NCI-H69 (cell line): ENCODE measurements at regions not wholly inside any gene's neighbourhood (a gene's known extent, or its start where the extent isn't known, plus 50 kb on each side); places are given as distances from the start of the nearest gene placed in this dataset.
A peak's percentile ranks its signal among the peaks of the same experiment; 100 is the strongest.

ENCODE experiments used
- DNase-seq: peaks from one replicate; lab custom pipeline; 2025; lab: John Stamatoyannopoulos, UW

DNA sequence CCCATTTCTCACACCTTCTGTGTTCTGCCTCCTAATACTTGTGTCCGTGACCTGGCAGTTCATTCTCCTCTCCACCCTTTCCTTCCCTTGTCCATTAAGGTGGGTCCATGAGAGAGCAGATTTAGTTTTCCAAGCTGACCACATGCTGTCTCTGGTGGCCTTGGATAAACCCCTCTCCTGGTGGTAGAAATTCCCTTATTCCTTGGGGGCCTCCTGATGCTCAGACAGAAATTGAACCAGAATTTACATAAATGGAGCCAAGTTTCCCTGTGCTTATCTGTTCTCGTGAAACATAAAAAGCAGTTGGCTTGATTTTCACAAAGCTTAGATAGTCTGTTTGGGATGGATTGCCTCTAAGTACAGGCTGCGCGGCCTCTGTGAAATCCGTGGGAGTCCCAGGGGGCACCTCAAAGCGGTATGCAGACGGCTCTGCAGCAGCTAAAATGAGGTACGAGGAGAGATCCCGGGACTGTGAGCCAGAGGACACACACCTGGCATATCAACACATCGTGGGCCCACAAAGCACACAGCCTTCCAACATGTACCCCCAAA is 101.0 kb upstream of the NMNAT3 start:
- no peak for DNase-seq

DNA sequence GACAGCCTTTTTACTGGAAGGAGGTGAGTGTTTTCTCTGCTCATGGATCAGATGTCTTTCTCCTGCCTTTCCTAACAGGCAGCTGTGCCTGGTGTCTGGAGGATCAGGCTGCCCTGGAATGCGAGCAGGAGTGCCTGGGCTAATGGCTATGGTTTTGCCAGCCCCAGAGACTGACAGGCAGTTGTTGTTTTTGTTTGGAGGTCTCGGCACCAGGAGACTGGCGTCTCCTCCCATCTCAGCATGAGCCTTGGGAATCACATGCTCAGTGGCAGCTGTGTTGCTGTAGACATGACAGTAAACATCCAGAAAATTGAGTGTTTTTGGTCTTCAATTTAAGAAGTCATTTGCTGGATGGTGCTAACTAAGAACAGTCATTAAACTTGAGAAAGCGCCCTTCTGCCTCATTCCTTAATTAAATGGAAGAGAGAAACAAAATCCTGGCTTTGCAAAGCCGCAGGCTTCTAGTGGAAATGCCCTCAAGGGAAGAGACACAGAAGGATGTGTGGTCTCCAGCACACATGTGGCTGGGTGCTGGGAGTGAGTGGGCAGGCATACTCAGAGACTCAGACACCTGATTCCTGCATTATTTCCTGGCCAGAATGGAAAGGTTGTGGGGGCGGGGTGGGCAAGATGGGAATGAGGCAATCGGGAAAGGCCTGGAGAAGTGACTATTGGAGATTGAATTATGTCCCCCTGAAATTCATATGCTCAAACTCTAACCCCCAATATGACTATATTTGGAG is 97.0 kb upstream of the NMNAT3 start:
- peak; percentile 92 for DNase-seq

DNA sequence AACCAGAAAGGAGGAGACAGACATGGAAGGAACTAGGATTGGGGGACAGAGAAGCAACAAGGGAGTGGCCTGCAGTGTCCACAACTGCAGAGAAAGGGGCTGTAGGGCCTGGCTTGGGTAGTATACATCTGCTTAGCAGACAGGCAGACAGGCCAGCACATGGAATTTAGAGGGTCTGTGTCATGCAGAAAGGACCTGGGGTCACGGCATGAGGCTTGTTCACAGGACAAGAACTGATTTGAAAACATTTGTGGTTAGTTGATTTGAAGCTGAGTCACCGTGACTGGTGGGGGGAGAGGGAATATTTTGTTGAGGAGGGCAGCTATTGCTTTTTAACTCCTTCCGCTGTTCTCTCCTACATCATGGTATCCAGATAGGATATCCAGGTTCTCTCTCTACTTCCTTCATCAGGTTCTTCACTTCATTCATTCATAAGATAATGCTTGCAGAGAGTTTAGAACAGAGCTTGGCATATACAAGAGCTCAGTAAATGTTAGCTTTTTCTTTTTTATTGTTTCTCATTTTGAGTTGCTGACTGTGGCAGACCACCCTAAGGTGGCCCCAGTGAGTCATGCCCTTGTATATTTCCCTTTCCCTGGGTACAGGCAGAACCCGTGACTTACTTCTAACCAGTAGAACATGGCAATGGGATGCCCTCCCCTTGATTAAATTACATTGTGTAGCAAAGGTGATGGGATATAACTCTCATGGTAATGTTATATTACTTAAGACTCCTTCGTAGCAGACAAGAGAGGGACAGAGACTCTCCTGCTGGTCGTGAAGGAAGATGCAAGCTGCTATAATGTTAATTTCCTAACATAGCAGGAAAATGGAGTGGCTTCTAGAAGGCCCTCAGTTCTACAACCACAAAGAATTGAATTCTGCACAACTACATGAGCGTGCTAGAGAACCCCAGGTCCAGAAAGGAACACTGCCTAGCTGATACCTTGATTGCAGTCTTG is 95.0 kb upstream of the NMNAT3 start:
- no peak for DNase-seq

DNA sequence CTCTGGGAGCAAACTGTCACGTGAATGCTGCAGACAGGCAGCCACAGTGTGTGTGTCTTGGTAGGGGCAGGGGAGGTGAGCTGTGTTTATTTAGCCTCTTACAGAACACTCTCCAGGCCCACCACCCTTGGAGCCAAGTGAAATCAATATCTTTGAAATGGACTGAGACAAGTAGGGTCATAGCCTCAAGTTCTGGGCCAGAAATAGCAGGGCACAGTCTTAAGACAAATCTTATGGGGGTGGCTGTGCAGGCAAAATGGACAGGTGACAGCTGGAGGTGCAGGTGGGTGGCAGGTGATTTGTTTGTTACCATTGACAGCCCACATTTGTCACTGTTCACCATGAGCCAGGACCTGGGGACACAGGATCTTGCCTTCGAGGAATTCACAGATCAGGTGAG is 93.6 kb upstream of the NMNAT3 start:
- DNase-seq = peak; percentile 36

DNA sequence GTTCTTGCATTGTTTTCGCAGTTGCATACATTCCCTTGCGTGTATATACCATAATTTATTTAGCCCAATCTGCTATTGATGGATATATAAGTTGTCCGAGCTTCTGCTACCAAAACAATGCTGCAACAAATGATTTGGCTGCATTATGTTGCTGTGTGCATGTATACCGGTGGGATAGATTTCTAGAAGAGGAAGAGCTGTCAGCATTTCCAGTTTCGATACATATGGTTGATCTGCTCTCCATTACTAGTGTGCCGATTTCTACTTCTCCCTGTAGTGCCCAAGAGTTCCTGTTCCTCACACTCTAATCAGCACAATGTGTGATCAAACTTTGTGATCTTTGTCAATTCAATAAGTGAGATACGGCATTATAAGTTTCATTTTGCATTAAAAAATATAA is 92.8 kb upstream of the NMNAT3 start:
- DNase-seq = no peak

DNA sequence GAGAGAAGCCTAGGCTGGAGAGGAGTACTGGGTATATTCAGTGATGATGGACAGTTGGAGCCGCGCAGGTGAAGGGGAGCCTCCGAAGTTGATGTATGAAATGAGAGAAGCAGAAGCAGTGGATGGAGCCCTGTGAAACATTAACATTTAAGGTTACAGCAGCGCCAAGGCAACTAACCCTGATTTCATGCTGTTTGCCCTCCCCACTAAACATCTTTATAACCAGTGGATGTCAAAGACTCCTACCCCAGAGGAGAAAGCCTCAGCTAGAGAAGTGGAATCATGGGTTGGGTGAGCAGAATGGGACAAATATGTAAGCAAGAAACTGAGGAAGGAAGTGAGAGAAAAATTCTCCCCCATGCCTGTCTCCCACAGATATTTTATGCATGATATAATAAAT is 92.0 kb upstream of the NMNAT3 start:
- no peak for DNase-seq

DNA sequence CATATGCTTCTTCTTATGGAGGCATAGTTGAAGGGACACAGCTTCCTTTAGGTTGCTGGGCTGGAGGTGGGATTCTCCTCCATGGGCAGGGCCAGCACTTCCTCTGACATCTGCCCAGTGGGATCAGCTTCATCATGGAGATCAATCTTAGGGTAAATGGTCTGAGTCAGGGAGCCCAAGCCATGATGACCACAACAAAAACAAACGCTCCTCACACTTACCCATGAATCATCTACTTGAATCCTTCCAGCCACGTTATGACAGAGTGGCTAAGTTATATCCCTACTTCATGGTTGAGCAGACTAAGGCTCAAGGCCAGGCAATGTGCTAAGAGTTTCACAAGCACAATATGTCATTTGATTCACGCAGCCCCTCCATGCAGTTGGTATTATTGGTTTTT is 87.2 kb upstream of the NMNAT3 start:
- DNase-seq = no peak

DNA sequence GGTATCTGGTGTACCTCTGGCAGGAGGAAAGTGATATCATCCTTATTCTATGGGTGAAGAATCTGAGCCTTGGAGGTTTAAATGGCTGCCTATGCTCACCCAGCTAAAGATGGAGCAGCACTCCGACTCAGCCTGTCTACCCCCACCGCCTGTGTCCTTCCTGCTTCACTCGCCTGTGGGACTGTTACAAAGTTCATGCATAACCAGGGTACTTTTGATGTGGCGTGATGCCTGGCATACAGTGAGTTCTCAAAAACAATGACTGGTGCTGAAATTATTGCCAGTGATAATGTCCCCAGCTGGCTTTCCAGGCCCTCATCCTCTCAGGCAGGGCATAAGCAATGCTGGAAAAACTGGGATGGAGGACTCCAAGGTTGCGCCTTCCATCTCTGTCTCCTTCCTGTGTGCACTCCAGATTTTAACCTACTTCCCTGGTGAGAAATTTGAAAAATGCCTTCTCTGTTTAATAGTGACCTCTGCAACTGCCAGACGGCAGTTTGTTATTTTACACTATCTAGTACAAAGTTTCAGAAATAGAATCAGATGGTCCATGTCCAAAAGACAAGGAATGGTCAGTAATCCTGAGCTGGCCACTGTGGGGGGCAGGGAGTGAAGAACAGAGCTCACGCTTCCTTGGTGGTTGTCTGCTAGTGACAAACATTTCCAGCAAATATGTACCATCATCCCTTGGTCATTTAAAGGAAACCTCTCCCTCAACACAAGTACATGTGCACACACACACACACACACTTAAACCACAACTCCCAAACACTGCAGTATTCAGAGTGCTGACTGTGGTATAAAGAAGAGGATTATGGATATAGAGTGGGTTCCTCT is 86.5 kb upstream of the NMNAT3 start:
- no peak for DNase-seq

DNA sequence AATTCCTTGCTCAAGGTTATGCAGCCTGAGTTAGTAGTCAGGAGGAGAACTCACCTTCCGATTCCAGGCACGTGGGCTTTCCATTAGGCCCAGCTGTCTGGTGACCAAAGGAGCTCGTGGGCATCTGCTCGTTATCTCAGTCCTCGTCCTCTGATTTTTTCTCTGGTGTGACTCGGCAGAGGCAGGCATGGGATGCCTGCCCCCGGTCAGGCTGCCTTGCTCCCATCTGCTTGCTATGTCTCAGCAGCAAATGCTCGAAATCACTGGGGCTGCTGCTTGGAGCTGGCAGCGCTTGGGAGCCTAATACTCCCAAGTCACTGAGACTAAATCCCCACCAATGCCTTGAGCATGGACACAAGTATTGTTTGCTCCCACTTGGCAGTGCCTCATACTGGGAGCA is 84.5 kb upstream of the NMNAT3 start:
- no peak for DNase-seq

DNA sequence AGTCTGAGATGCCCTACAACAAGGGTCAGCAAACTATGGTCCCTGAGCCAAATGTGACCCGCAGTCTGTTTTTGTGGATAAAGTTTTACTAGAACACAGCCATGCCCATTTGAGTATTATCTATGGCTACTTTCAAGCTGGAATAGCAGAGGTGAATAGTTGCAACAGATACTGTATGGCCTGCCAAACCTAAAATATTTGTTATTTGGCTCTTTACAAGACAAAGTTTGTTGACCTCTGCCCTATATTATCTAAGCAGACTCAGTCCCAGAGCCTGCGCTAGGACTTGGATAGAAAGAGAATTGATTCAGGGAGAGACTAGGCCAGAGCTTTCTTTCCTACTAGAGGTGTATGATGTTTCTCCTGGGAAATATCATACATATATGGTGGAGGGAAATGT is 81.7 kb upstream of the NMNAT3 start:
- no peak for DNase-seq

DNA sequence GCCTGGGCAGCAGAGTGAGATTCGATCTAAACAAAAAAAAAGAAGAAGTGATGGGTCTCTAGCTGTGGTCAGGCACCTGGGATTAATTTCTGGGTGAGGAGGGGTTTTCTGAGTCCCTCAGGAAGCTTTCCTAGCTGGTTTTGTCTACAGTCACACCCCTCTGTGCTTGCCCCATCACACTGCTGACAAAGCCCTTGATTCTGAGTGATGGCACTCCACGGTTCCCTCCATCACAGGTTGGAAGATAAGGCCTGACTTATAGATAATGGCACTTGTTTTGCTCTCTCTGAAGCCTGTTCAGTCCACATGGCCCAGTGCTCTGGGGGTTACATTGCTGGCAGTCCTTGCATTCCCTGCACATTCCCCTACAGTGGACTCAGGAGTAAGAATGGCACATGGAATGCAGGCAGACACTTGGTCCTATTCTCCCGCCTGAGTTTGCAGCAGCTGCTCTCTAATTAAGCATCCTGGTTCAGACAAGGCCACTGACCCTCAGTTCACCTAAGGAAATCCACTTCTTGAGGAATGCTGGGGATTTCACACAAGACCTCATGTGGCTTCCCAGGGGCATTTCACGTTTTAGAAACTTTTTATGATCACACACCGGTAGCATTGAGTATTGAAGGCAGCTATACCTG is 81.0 kb upstream of the NMNAT3 start:
- DNase-seq = no peak

DNA sequence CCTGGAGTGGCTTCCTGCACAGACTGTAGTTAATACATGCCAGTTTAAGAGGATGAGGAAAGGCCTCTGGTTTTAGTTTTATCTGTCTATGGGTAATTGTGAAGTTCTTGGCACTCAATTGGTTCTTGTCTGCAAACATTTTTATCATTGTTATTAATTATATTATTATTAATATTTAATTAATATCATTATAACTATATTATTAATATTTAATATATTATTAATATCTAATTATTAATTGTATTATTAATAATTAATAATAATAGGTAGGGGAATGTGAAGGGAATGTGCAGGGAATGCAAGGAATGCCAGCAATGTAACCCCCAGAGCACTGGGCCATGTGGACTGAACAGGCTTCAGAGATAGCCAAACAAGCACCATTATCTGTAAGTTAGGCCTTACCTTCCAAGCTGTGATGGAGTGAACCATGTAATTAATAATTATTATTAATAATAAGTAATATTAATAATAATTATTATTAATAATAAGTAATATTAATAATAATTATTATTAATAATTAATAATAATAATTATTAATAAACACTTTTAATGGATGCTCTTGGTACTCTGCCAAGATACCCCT is 79.8 kb upstream of the NMNAT3 start:
- DNase-seq = no peak

DNA sequence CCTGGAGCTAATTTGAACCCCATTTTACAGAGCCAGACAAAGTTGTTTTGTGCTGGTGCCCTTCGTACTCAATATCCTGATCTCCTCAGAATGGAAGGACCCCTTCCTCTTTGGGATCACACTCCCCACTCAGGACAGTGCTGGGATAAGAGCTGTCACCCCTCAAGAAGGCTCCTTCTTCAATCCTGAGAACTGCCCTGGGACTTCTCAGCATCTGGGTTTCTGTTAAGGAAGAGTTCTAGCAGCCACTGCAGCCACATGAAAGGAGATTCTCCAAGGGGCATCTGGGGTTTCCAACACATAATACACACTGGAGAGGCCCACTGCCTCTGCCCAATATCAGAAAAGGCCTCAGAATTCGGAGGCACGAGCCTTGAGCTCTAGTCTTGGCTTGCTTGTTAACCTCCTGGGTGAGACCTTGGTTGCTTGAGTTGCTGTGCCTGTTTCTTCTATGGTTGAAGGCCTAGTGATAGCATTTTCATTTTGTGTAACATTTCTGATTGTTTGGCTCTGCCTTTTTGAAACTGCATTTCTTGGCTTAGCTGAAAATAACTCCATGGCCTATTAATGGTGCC is 78.8 kb upstream of the NMNAT3 start:
- no peak for DNase-seq

DNA sequence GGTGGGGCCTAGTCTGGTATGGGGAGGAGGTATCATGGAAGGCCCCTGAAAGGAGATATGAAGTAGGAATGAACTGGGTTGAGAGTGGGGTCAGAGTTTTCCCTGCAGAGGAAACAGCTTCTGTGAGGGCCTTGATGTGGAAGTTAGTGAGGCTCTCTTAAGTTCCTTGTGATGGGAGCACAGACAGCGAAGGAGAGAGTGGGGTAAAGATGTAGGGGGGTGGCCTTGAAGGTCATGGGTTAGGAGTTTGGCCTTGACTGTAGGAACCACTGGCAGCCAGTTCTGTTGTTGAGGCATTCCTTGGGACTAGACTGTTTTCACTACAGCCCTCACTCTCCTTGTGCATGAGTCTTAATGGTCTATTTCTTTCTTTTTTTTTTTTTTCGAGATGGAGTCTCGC is 77.8 kb upstream of the NMNAT3 start:
- DNase-seq = no peak

DNA sequence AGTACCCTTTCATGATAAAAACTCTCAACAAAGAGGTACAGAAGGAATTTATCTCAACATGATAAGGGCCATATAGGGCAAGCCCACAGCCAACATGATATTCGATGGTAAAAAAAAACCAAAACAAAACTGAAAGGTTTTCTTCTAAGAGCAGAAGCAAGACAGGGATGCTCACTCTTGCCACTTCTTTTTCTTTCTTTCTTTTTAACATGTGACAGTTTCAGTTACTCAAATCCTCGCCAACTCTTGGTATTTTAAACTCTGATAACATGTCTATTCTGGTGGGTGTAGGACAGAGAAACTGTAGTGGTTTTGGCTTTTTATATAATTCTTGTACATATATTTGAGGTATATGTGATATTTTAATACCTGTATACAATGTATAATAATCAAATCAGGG is 74.0 kb upstream of the NMNAT3 start:
- no peak for DNase-seq

DNA sequence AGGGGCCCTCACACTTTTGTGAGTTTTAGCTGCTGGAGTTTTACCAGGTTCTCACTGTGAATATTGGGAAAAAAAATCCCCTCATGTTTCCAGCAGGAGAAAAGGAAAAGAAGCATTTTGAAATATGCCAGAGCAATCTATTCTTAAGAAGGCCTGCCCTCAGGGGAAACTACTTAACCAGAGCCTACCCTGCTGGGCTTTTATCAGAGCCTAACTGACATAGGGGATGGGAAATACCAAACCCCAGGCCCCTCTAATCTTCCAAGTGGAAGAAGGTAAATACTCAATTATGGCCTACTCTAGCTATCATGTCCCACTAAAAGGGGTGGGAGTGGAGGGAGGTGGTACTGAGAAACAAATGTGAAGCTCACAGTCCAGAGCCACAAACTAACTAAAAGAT is 68.7 kb upstream of the NMNAT3 start:
- peak; percentile 83 for DNase-seq

DNA sequence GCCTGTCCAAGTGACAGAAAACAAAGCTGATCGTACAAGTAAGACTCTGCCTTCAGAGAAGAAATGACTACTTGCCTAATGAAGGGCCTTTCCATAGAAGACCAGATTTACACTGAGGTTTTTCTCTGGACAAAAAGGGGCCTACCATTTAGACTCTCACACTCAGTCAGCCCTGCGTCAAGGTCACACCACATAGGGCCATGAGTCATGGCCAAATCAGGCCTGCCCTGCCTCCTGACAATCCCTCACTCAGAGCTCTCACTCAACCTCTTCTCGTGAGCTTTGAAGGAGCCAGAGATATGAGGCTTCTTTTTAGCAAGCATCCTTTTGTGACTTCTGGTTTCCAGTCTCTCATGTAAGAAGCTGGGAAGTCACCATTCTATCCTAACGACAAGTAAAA is 68.1 kb upstream of the NMNAT3 start:
- DNase-seq = peak; percentile 6

DNA sequence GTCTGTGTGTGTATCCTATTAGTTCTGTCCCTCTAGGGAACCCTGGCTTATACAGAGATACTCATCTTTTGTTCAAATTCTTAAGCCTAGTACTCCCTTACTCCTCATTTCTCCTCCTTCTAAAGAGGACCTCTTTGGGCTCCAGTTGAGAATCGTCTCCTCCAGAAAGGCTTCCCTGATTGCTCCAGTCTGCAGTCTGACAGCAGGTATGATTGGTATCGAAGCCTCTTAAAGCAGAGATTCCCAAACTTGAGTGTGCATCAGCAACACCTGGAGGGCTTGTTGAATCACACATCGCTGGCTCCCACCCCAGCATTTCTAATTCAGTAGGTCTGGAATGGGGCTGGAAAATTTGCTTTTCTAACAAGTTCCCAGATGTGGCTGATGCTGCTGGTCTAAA is 60.9 kb upstream of the NMNAT3 start:
- no peak for DNase-seq

DNA sequence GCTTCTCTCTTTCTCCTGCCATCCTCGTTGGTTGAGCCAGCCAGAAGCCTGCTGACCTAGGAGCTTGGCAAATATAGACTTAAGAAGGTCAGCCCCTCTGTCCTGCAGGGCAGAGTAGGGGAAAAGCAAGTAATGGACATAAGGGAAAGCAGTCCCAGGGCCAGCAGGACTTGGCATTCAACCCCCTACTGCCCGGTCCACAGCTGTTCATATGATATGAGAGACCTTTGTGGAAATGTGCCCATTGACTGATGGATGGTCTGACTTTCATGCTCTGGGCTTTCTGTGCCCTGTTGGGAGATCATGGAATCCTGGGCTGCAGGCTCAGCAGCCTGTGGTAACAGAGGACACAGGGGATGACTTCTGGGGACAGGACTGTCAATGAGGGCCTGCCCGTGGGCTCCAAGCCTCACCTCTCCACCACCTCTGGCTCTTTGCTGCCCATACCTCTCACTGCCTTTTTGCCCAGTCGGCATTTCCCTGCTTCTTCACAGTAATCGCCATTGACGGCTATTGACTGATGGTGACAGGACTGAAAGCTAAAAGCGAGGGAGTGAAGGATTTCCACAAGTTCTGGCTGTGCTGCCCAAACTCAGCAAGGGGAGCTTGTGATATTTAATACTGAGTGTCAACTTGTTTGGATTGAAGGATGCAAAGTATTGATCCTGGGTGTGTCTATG is 60.0 kb upstream of the NMNAT3 start:
- no peak for DNase-seq

DNA sequence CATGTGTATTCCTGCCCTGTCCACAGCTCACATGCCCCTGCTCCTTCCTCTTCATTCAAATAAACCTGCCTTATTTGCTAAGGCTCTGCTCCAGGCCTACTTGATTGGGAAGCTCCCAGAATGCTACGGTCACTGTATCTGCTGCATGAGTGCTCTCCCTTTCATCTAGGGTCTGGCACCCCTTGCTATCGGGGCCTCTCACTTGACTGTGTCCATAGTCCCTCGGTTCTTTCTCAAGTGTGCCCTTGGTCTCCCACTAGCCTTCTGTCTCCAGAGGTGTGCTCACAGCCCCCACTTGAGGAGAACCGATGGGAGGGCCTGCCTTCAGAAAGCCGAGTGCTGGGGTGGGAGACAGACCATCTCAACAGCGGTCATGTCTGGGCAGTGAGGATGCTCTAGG is 57.4 kb upstream of the NMNAT3 start:
- no peak for DNase-seq
